ENCODE measurements at regions not wholly inside any gene's neighbourhood (a gene's known extent, or its start where the extent isn't known, plus 50 kb on each side); places are given as distances from the start of the nearest gene placed in this dataset.
"Not testable (repeated sequence)": the region's sequence is repeated elsewhere in the genome, so short reads cannot be mapped to it uniquely, and the experiment has no call there.

- H3K36me3 ChIP-seq (ENCODE audit: control insufficient read depth, insufficient read depth, low read length): no peaks in the 10 kb centered on the region
- TF ChIP-seq CTCF (IDR thresholded peaks at IDR 0.05; ENCODE audit: insufficient read depth in 1 of 2, low read depth in 1 of 2, low read length in 1 of 2, severe bottlenecking in 1 of 2, unreplicated experiment in 1 of 2): no peak
- Mint-ChIP-seq H3K27ac (ENCODE audit: unreplicated experiment) (no peak overlapping the region), H3K4me3 (ENCODE audit: unreplicated experiment) (no peak overlapping the region), H3K4me1 (ENCODE audit: low read depth, unreplicated experiment) (no peaks in the 10 kb centered on the region), H3K36me3 (ENCODE audit: insufficient read depth, unreplicated experiment) (no peaks in the 10 kb centered on the region), H3K27me3 (ENCODE audit: insufficient read depth, unreplicated experiment) (no peaks in the 10 kb centered on the region), H3K9me3 (ENCODE audit: unreplicated experiment) (peaks cover 32% of the 10 kb centered on the region)
- H3K4me3 ChIP-seq (ENCODE audit: low read depth, low read length): no peak overlapping the region
- peaks cover 26% of the 10 kb centered on the region for H3K9me3 ChIP-seq
- BruUV-seq (replicated peaks): no TSS peak
- DNase-seq: no peak
- intact Hi-C loops (cut with micrococcal nuclease; ENCODE audit: unreplicated experiment): no loop called here
- POLR2A ChIA-PET: no interaction called here
- H3K4me1 ChIP-seq: no peaks in the 10 kb centered on the region
- no peaks in the 10 kb centered on the region for H3K27me3 ChIP-seq (replicated peaks; ENCODE audit: control insufficient read depth, insufficient read depth, low read length)
- CTCF ChIA-PET: no interaction called here
Measured at GRCh38 chr10:9850415-9850814, 1167.3 kb upstream of the CELF2 start.

GRCh38 chr10:9851808-9852207 lies 1165.9 kb upstream of the CELF2 start:
- no peak for DNase-seq
- H3K27ac Mint-ChIP-seq (ENCODE audit: unreplicated experiment): no peak overlapping the region
- Histone ChIP-seq H3K9me3 (peaks cover 26% of the 10 kb centered on the region), H3K4me1 (no peaks in the 10 kb centered on the region), H3K27me3 (replicated peaks; ENCODE audit: control insufficient read depth, insufficient read depth, low read length) (no peaks in the 10 kb centered on the region), H3K36me3 (ENCODE audit: control insufficient read depth, insufficient read depth, low read length) (no peaks in the 10 kb centered on the region), H3K4me3 (ENCODE audit: low read depth, low read length) (no peak overlapping the region)
- no peak overlapping the region for H3K4me3 Mint-ChIP-seq (ENCODE audit: unreplicated experiment)
- no TSS peak for BruUV-seq (replicated peaks)
- no peaks in the 10 kb centered on the region for H3K4me1 Mint-ChIP-seq (ENCODE audit: low read depth, unreplicated experiment)
- no peaks in the 10 kb centered on the region for H3K36me3 Mint-ChIP-seq (ENCODE audit: insufficient read depth, unreplicated experiment)
- intact Hi-C loops (cut with micrococcal nuclease; ENCODE audit: unreplicated experiment): no loop called here
- no peak for TF ChIP-seq CTCF (IDR thresholded peaks at IDR 0.05; ENCODE audit: insufficient read depth in 1 of 2, low read depth in 1 of 2, low read length in 1 of 2, severe bottlenecking in 1 of 2, unreplicated experiment in 1 of 2)
- CTCF ChIA-PET: no interaction called here
- POLR2A ChIA-PET: no interaction called here
- no peaks in the 10 kb centered on the region for H3K27me3 Mint-ChIP-seq (ENCODE audit: insufficient read depth, unreplicated experiment)
- peaks cover 32% of the 10 kb centered on the region for H3K9me3 Mint-ChIP-seq (ENCODE audit: unreplicated experiment)

- intact Hi-C loops (cut with micrococcal nuclease; ENCODE audit: unreplicated experiment): no loop called here
- H3K27ac Mint-ChIP-seq (ENCODE audit: unreplicated experiment): no peak overlapping the region
- no peaks in the 10 kb centered on the region for H3K4me1 Mint-ChIP-seq (ENCODE audit: low read depth, unreplicated experiment)
- H3K9me3 Mint-ChIP-seq (ENCODE audit: unreplicated experiment): peaks cover 32% of the 10 kb centered on the region
- H3K27me3 Mint-ChIP-seq (ENCODE audit: insufficient read depth, unreplicated experiment): no peaks in the 10 kb centered on the region
- BruUV-seq (replicated peaks): no TSS peak
- no peak overlapping the region for H3K4me3 Mint-ChIP-seq (ENCODE audit: unreplicated experiment)
- Histone ChIP-seq H3K4me1 (no peaks in the 10 kb centered on the region), H3K27me3 (replicated peaks; ENCODE audit: control insufficient read depth, insufficient read depth, low read length) (no peaks in the 10 kb centered on the region), H3K9me3 (peaks cover 29% of the 10 kb centered on the region), H3K4me3 (ENCODE audit: low read depth, low read length) (no peak overlapping the region), H3K36me3 (ENCODE audit: control insufficient read depth, insufficient read depth, low read length) (no peaks in the 10 kb centered on the region)
- no peaks in the 10 kb centered on the region for H3K36me3 Mint-ChIP-seq (ENCODE audit: insufficient read depth, unreplicated experiment)
- CTCF ChIA-PET: no interaction called here
- no peak for DNase-seq
- POLR2A ChIA-PET: no interaction called here
- no peak for TF ChIP-seq CTCF (IDR thresholded peaks at IDR 0.05; ENCODE audit: insufficient read depth in 1 of 2, low read depth in 1 of 2, low read length in 1 of 2, severe bottlenecking in 1 of 2, unreplicated experiment in 1 of 2)
Measured at GRCh38 chr10:9853405-9854355, 1164.0 kb upstream of the CELF2 start.

GRCh38 chr10:9855451-9855850 lies 1162.2 kb upstream of the CELF2 start:
- CTCF ChIA-PET; H3K27me3 ChIP-seq (replicated peaks; ENCODE audit: control insufficient read depth, insufficient read depth, low read length); H3K4me3 Mint-ChIP-seq (ENCODE audit: unreplicated experiment); H3K4me3 ChIP-seq (ENCODE audit: low read depth, low read length); H3K4me1 Mint-ChIP-seq (ENCODE audit: low read depth, unreplicated experiment); BruUV-seq (replicated peaks); H3K4me1 ChIP-seq; H3K27ac Mint-ChIP-seq (ENCODE audit: unreplicated experiment); DNase-seq; intact Hi-C loops (cut with micrococcal nuclease; ENCODE audit: unreplicated experiment); POLR2A ChIA-PET; H3K36me3 Mint-ChIP-seq (ENCODE audit: insufficient read depth, unreplicated experiment); H3K36me3 ChIP-seq (ENCODE audit: control insufficient read depth, insufficient read depth, low read length); H3K27me3 Mint-ChIP-seq (ENCODE audit: insufficient read depth, unreplicated experiment): not testable (repeated sequence)
- peaks cover 34% of the 10 kb centered on the region for H3K9me3 Mint-ChIP-seq (ENCODE audit: unreplicated experiment)
- peaks cover 29% of the 10 kb centered on the region for H3K9me3 ChIP-seq
